ENCODE measurements at regions not wholly inside any gene's neighbourhood (a gene's known extent, or its start where the extent isn't known, plus 50 kb on each side); places are given as distances from the start of the nearest gene placed in this dataset.

DNA sequence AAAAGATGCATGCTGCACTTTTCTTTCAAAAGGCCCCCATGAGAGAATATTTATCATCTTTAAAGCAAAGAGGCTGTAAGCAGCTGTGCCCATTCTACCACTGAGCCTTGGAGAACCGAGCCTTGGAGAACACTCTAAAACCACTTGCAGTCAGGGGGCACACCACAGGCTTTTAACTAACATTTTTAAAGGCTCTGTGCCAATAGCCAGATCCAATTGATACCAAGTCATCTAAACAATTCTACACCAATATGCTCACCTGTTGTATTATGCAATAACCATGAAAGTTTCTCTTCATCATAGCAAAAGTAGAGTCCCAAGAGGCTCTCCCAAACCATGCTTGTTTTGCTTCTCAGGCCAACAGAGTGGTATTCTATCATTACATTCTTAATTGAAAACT, 1090.5 kb upstream of the SEMA6A start:
- no peaks in the 10 kb centered on the region for H3K9me3 ChIP-seq
- no peak overlapping the region for H3K27ac ChIP-seq
- H3K27me3 ChIP-seq, result no peaks in the 10 kb centered on the region
- TF ChIP-seq, protein P1, sequence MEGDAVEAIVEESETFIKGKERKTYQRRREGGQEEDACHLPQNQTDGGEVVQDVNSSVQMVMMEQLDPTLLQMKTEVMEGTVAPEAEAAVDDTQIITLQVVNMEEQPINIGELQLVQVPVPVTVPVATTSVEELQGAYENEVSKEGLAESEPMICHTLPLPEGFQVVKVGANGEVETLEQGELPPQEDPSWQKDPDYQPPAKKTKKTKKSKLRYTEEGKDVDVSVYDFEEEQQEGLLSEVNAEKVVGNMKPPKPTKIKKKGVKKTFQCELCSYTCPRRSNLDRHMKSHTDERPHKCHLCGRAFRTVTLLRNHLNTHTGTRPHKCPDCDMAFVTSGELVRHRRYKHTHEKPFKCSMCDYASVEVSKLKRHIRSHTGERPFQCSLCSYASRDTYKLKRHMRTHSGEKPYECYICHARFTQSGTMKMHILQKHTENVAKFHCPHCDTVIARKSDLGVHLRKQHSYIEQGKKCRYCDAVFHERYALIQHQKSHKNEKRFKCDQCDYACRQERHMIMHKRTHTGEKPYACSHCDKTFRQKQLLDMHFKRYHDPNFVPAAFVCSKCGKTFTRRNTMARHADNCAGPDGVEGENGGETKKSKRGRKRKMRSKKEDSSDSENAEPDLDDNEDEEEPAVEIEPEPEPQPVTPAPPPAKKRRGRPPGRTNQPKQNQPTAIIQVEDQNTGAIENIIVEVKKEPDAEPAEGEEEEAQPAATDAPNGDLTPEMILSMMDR (IDR thresholded peaks at IDR 0.05), result no peak
- no peak for TF ChIP-seq POLR2A (IDR thresholded peaks at IDR 0.05)
- no peak for DNase-seq
- no peaks in the 10 kb centered on the region for H3K36me3 ChIP-seq
- 50 to 53% methylated on average over 1 of the region's 1 CpG for WGBS, 2 donors
- H3K4me1 ChIP-seq, result no peaks in the 10 kb centered on the region
- intact Hi-C loops (cut with DNase I), result no loop called here
- no peak overlapping the region for H3K4me3 ChIP-seq

DNA sequence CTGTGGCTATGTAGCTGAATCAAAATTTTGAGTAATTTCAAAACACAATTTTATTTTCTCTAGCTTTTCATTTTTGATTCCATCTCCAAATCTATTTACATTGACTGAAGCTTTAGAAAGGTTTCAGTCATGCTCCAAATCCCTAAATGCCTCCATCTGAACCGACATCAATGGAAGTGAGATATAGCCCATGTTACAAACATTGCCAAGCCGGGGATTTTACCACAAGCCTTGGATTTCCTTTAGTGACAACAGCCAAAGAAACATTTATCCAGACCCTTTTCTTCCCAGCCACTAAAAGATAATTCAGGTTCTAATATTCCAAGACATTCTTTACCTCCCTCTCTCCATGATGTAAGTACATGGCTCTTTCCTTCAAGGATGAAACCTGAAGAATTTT, 1087.7 kb upstream of the SEMA6A start:
- no peak for TF ChIP-seq POLR2A (IDR thresholded peaks at IDR 0.05)
- TF ChIP-seq, protein P1 (IDR thresholded peaks at IDR 0.05), result no peak
- intact Hi-C loops (cut with DNase I), result no loop called here
- no peaks in the 10 kb centered on the region for H3K36me3 ChIP-seq
- 63 to 67% methylated on average over 2 of the region's 2 CpGs for WGBS, 2 donors
- no peaks in the 10 kb centered on the region for H3K9me3 ChIP-seq
- H3K27me3 ChIP-seq, result no peaks in the 10 kb centered on the region
- H3K4me1 ChIP-seq, result no peaks in the 10 kb centered on the region
- no peak overlapping the region for H3K27ac ChIP-seq
- DNase-seq, result no peak
- H3K4me3 ChIP-seq, result no peak overlapping the region

DNA sequence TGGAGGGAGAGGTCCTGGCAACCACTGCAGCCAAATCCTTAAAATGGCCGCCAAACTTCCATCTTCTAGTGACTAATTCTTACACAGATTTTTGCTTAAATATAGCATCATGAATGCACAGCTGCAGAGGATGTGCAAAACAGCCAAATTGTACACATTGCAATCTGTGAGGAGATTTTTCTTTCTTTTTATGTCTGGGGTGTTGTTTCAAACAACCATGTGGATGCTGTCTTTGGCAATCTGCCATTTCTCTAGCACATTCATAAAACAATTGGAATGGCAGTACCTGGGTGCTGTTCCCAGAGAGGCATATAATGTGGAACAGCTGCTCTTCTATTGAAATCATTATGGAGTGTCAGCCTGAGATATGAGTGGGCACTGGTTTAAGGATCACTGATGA, 1082.9 kb upstream of the SEMA6A start:
- Histone ChIP-seq H3K4me1 (no peaks in the 10 kb centered on the region), H3K36me3 (no peaks in the 10 kb centered on the region), H3K27me3 (no peaks in the 10 kb centered on the region), H3K9me3 (no peaks in the 10 kb centered on the region), H3K4me3 (no peak overlapping the region), H3K27ac (no peak overlapping the region)
- no peak for DNase-seq
- 24 to 100% methylated on average over 1 of the region's 1 CpG for WGBS, 2 donors
- intact Hi-C loops (cut with DNase I), result no loop called here
- no peak for TF ChIP-seq POLR2A (IDR thresholded peaks at IDR 0.05)
- TF ChIP-seq, protein P1 (IDR thresholded peaks at IDR 0.05), result no peak

DNA sequence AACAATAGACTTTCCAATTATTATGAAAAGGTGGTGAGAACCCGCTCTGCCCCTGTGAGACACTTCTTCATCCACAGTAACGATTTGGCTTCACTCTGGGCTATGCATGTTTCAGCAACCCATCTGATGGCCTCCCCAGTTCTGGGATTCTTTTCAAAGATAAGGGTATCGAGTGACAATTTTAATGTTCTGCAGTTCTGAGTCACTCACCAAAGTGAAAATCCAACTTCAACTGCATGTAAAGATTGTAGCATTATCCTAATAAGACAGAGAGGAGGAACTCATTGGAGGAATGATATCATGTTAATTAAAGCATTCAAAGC, 1078.3 kb upstream of the SEMA6A start:
- DNase-seq, result no peak
- Histone ChIP-seq H3K4me1 (no peaks in the 10 kb centered on the region), H3K4me3 (no peak overlapping the region), H3K36me3 (no peaks in the 10 kb centered on the region), H3K27ac (no peak overlapping the region), H3K9me3 (no peaks in the 10 kb centered on the region), H3K27me3 (no peaks in the 10 kb centered on the region)
- TF ChIP-seq, protein P1 (IDR thresholded peaks at IDR 0.05), result no peak
- TF ChIP-seq POLR2A (IDR thresholded peaks at IDR 0.05), result no peak
- intact Hi-C loops (cut with DNase I), result no loop called here
- WGBS, 2 donors, result 82 to 87% methylated on average over 3 of the region's 3 CpGs

DNA sequence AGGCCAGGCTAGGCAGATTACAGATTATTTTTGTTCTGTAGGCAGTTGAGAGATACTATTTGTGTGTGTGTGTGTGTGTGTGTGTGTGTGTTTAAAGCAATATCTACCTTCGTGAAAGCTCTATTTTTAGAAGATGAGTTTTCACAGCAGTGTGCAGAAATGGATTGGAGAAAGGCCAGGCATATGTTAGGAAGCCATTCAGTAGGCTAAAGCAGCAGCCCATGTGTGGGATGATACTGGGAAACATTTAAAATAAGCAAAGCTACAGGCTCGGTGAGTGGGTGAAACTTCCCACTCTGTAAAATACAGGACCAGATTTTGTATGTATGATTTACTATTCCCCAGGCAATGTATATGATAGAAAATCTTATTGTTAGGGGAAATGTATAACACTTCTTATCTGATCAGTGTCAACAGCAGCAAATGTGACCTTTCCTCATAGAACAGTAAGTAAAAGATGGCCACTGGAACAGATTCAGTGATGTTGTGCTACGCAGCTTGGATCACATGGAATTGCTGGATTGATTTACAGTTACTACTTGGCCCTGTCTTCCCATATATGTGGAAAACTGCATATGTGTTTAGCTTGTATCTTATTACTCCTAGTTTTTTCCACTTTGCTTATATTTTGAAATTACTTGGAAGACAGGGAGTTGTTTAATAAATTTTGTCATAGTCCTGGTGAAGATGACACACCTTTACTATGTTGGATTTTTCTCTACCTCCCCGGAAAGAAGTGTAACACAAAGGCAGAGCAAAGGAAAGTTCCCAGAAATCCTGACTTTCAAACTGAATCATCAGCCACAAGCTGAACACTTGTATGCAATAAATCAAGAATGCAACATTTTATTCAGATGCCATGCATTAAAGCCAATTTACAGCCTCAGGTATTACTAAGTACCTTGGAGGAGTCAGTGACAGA, 1077.7 kb upstream of the SEMA6A start:
- no peak for TF ChIP-seq POLR2A (IDR thresholded peaks at IDR 0.05)
- TF ChIP-seq, protein P1 (IDR thresholded peaks at IDR 0.05), result no peak
- no peak overlapping the region for H3K27ac ChIP-seq
- H3K27me3 ChIP-seq, result no peaks in the 10 kb centered on the region
- no peaks in the 10 kb centered on the region for H3K9me3 ChIP-seq
- H3K36me3 ChIP-seq, result no peaks in the 10 kb centered on the region
- DNase-seq, result no peak
- 46 to 54% methylated on average over 4 of the region's 4 CpGs for WGBS, 2 donors
- intact Hi-C loops (cut with DNase I), result no loop called here
- H3K4me1 ChIP-seq, result no peaks in the 10 kb centered on the region
- no peak overlapping the region for H3K4me3 ChIP-seq
